ENCODE measurements at regions not wholly inside any gene's neighbourhood (a gene's known extent, or its start where the extent isn't known, plus 50 kb on each side); places are given as distances from the start of the nearest gene placed in this dataset.

DNA sequence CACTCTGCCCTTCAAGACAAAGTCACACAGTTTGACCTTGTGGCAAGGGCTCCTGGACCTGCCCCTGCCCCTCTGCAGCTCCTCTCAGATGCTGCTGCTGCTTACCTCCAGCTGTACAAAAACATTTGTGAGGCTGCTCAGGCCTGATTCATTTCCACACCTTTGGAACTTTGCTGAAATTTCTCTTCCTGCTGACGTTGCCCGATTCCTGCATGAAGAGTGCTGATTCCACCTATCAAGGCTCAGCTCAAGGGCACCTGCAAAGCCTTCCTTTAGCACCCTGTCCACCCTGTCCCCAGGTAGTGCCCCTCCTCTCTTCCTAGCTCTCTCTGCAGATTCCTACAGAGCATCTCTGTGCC lies 738.3 kb upstream of the HS6ST1 start:
- no peaks in the 10 kb centered on the region for H3K79me2 ChIP-seq (ENCODE audit: control insufficient read depth, insufficient read depth, low read length)
- no TSS peak for BruUV-seq (replicated peaks)
- no peaks in the 10 kb centered on the region for H3K4me1 ChIP-seq (replicated peaks in 1 of 2; ENCODE audit: control insufficient read depth in 2 of 2, insufficient read depth in 2 of 2, low read length in 2 of 2)
- no peak overlapping the region for H3K4me3 ChIP-seq
- no peak overlapping the region for H3K27ac ChIP-seq (ENCODE audit: extremely low read depth, low read depth, low read length)
- in situ Hi-C loops (cut with MboI): no loop called here
- H3K4me2 ChIP-seq (ENCODE audit: insufficient read depth, low read length): no peak overlapping the region
- no peak for ATAC-seq
- FAIRE-seq: no peak
- no peak overlapping the region for H2AFZ ChIP-seq (ENCODE audit: low read depth, low read length)
- H3K9ac ChIP-seq (ENCODE audit: insufficient read depth in 1 of 2, low read depth in 2 of 2, low read length in 2 of 2): no peak overlapping the region
- H3K27me3 ChIP-seq (ENCODE audit: control insufficient read depth in 2 of 2, insufficient read depth in 2 of 2, low read length in 2 of 2): peaks cover 0 to 22% of the 10 kb centered on the region in 2 experiments; a peak in 2 of 5 replicates
- no peak for TF ChIP-seq EP400 (IDR thresholded peaks at IDR 0.05)
- no peak for TF ChIP-seq BMI1 (IDR thresholded peaks at IDR 0.05; ENCODE audit: low read length)
- TF ChIP-seq, protein P1, sequence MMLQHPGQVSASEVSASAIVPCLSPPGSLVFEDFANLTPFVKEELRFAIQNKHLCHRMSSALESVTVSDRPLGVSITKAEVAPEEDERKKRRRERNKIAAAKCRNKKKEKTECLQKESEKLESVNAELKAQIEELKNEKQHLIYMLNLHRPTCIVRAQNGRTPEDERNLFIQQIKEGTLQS (IDR thresholded peaks at IDR 0.05): no peak
- TF ChIP-seq, protein P1 (CRISPR knock-in tag; conservative IDR thresholded peaks at IDR 0.05): no peak
- no peak for TF ChIP-seq RBM14 (IDR thresholded peaks at IDR 0.05; ENCODE audit: borderline replicate concordance, insufficient read depth, low read depth, low read length)
- TF ChIP-seq SAP30 (IDR thresholded peaks at IDR 0.05; ENCODE audit: borderline replicate concordance, insufficient read depth, low read depth, low read length, poor library complexity, severe bottlenecking): no peak
- no peak for TF ChIP-seq HMG20A (CRISPR knock-in tag; conservative IDR thresholded peaks at IDR 0.05)
- no peak for TF ChIP-seq TARDBP (IDR thresholded peaks at IDR 0.05)
- TF ChIP-seq ZNF274 (IDR thresholded peaks at IDR 0.05; ENCODE audit: borderline replicate concordance, low read depth, low read length): no peak
- TF ChIP-seq HDAC3 (IDR thresholded peaks at IDR 0.05; ENCODE audit: borderline replicate concordance, partially characterized antibody): no peak
- no peak for TF ChIP-seq ZZZ3 (IDR thresholded peaks at IDR 0.05)
- TF ChIP-seq SAFB2 (IDR thresholded peaks at IDR 0.05; ENCODE audit: borderline replicate concordance, low read depth, low read length, severe bottlenecking): no peak
- no peaks in the 10 kb centered on the region for H3K36me3 ChIP-seq (ENCODE audit: control insufficient read depth, insufficient read depth, low read length)
- POLR2A ChIA-PET: no interaction called here
- CTCF ChIA-PET (ENCODE audit: low intra/inter-chr PET ratio): no interaction called here
- intact Hi-C loops (cut with micrococcal nuclease): no loop called here
- no peaks in the 10 kb centered on the region for H3K9me3 ChIP-seq (replicated peaks; ENCODE audit: control insufficient read depth, insufficient read depth, low read depth, low read length)
- no peaks in the 10 kb centered on the region for H3K9me1 ChIP-seq (ENCODE audit: control insufficient read depth, insufficient read depth, low read length)
- 0% methylated on average over 2 of the region's 2 CpGs for WGBS (ENCODE audit: insufficient coverage, low coverage, missing lambda C conversion rate)
- H4K20me1 ChIP-seq (replicated peaks; ENCODE audit: control insufficient read depth, insufficient read depth, low read length): no peaks in the 10 kb centered on the region
- no peak for DNase-seq (ENCODE audit: extremely low read depth in 1 of 4, low spot score in 3 of 4)
